GM13976 (cell line): ENCODE measurements at regions not wholly inside any gene's neighbourhood (a gene's known extent, or its start where the extent isn't known, plus 50 kb on each side); places are given as distances from the start of the nearest gene placed in this dataset.

Experiments
- DNase-seq: peaks from one replicate; pipeline ENCODE4 v3.0.0; 2012; ENCODE audit warnings: low spot score
- CTCF ChIP-seq: IDR thresholded peaks from 2 replicates; pipeline ENCODE4 v1.5.1; 2012; ENCODE audit warnings: borderline replicate concordance, mild to moderate bottlenecking; ENCODE audit not compliant: insufficient read depth; ENCODE audit errors: extremely low read depth, missing control alignments, control extremely low read depth
- in situ Hi-C: fragments of 300-500 bp; cut with MboI; formaldehyde crosslinking; loops from one replicate; pipeline ENCODE4 v1.12.0; 2022; ENCODE audit warnings: low sequenced_read_pairs, mixed read lengths, inconsistent platforms; ENCODE audit not compliant: unreplicated experiment

- DNase-seq, result no peak
- in situ Hi-C loops, result no loop called here
- TF ChIP-seq CTCF, result no peak
Observed at GRCh38 chr1:69401879-69402278, 165.8 kb upstream of the LRRC7 start.

- no peak for TF ChIP-seq CTCF
- DNase-seq, result no peak
- in situ Hi-C loops, result no loop called here
Observed at GRCh38 chr1:69403756-69404320, 163.9 kb upstream of the LRRC7 start.

- in situ Hi-C loops, result no loop called here
- no peak for TF ChIP-seq CTCF
- DNase-seq, result no peak
Observed at GRCh38 chr1:69404486-69404885, 163.2 kb upstream of the LRRC7 start.

- no peak for TF ChIP-seq CTCF
- in situ Hi-C loops, result no loop called here
- DNase-seq, result no peak
Observed at GRCh38 chr1:69406244-69406643, 161.5 kb upstream of the LRRC7 start.

GRCh38 chr1:69409731-69410456, 157.8 kb upstream of the LRRC7 start:
- no peak for TF ChIP-seq CTCF
- DNase-seq, result no peak
- in situ Hi-C loops, result no loop called here

- no peak for TF ChIP-seq CTCF
- in situ Hi-C loops, result no loop called here
- DNase-seq, result no peak
Observed at GRCh38 chr1:69410457-69410850, 157.3 kb upstream of the LRRC7 start.
